Epithelial cell of esophagus (primary cell): ENCODE measurements at regions not wholly inside any gene's neighbourhood (a gene's known extent, or its start where the extent isn't known, plus 50 kb on each side); places are given as distances from the start of the nearest gene placed in this dataset.

Source experiments
- DNase-seq: peaks from one replicate; pipeline ENCODE4 v3.0.0; 2010; ENCODE audit warnings: low read depth
- H3K4me3 ChIP-seq: 2 replicates; pipeline ENCODE4 v1.5.1; 2011; ENCODE audit warnings: mild to moderate bottlenecking, low read length, control low read depth
- CTCF ChIP-seq: IDR thresholded peaks from 2 replicates; pipeline ENCODE4 v1.5.1; 2011; ENCODE audit warnings: low read depth, mild to moderate bottlenecking, low read length, control low read depth, inconsistent platforms; ENCODE audit not compliant: insufficient read depth; ENCODE audit errors: missing control alignments

- DNase-seq = no peak
- no peak overlapping the region for H3K4me3 ChIP-seq
- TF ChIP-seq CTCF = no peak
Observed at GRCh38 chr3:30155755-30156154, 450.6 kb upstream of the TGFBR2 start.

GRCh38 chr3:30156586-30157498 is 449.6 kb upstream of the TGFBR2 start:
- no peak for DNase-seq
- no peak overlapping the region for H3K4me3 ChIP-seq
- no peak for TF ChIP-seq CTCF

- TF ChIP-seq CTCF = no peak
- no peak overlapping the region for H3K4me3 ChIP-seq
- peak; percentile 21 for DNase-seq
Observed at GRCh38 chr3:30161375-30161774, 445.0 kb upstream of the TGFBR2 start.

GRCh38 chr3:30162579-30162978 is 443.8 kb upstream of the TGFBR2 start:
- no peak overlapping the region for H3K4me3 ChIP-seq
- no peak for TF ChIP-seq CTCF
- peak; percentile 4 for DNase-seq

- no peak for DNase-seq
- H3K4me3 ChIP-seq = no peak overlapping the region
- TF ChIP-seq CTCF = no peak
Observed at GRCh38 chr3:30166535-30166934, 439.9 kb upstream of the TGFBR2 start.

GRCh38 chr3:30167541-30168011 is 438.8 kb upstream of the TGFBR2 start:
- no peak overlapping the region for H3K4me3 ChIP-seq
- peak; percentile 15 for DNase-seq
- no peak for TF ChIP-seq CTCF

- no peak overlapping the region for H3K4me3 ChIP-seq
- TF ChIP-seq CTCF = no peak
- no peak for DNase-seq
Observed at GRCh38 chr3:30169487-30169886, 436.9 kb upstream of the TGFBR2 start.
